NB4 (cell line): ENCODE measurements at regions not wholly inside any gene's neighbourhood (a gene's known extent, or its start where the extent isn't known, plus 50 kb on each side); places are given as distances from the start of the nearest gene placed in this dataset.

Experiments
- DNase-seq: peaks from one replicate; pipeline ENCODE4 v3.0.0; 2010; ENCODE audit warnings: low read depth
- H3K4me3 ChIP-seq: one replicate; pipeline ENCODE4 v1.5.1; 2011; ENCODE audit warnings: mild to moderate bottlenecking, low read depth, low read length, moderate library complexity
- CTCF ChIP-seq: IDR thresholded peaks from one replicate; pipeline ENCODE4 v1.5.1; 2012; ENCODE audit warnings: low read depth, low read length
- MAX ChIP-seq: IDR thresholded peaks from 2 replicates; pipeline ENCODE4 v1.6.1; 2011; ENCODE audit warnings: low read depth, low read length
- MYC ChIP-seq: IDR thresholded peaks from 2 replicates; pipeline ENCODE4 v1.6.1; 2011; ENCODE audit warnings: low read depth, low read length
- POLR2A ChIP-seq: IDR thresholded peaks from 2 replicates; pipeline ENCODE4 v1.6.1; 2011; ENCODE audit warnings: mild to moderate bottlenecking; ENCODE audit not compliant: insufficient read length; ENCODE audit errors: extremely low read depth

GRCh38 chr7:93779115-93779514, 111.4 kb downstream of the TFPI2 start:
- TF ChIP-seq MAX (no peak), POLR2A (no peak), MYC (no peak), CTCF (no peak)
- no peak overlapping the region for H3K4me3 ChIP-seq
- no peak for DNase-seq

DNA sequence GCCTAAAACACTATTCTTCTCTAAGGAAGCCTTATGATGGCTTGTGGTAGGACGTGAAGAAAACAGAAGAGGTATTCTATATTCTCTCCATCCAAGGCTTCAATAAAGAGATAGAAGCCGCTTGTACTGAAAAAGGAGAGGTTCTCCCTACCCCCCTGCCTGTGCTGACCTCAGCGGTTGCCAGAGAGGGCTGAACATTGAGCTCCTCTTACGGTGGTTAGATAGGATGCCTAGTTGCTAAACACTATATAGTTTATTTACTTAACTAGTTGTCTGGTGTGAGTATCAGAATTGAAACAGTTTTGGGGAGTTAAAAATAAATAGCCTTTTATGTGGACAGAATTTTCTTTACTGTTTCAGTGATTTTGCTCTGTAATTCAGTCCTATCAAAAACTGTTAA, 112.2 kb downstream of the TFPI2 start:
- no peak overlapping the region for H3K4me3 ChIP-seq
- TF ChIP-seq CTCF (no peak), MYC (no peak), MAX (no peak), POLR2A (no peak)
- no peak for DNase-seq

DNA sequence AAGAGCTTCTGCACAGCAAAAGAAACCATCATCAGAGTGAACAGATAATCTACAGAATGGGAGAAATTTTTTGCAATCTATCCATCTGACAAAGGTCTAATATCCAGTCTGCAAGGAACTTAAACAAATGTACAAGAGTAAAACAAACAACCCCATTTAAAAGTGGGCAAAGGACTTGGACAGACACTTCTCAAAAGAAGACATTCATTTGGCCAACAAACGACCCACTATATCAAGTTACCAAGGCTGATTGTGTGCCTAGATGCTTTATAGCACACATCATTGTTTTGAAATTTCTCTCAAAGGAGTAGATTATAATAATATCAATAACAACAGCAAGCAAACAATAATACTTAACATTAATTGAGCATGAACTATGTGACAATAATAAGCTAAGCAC, 117.1 kb downstream of the TFPI2 start:
- TF ChIP-seq MYC (no peak), CTCF (no peak), POLR2A (no peak), MAX (no peak)
- H3K4me3 ChIP-seq = no peak overlapping the region
- DNase-seq = no peak

DNA sequence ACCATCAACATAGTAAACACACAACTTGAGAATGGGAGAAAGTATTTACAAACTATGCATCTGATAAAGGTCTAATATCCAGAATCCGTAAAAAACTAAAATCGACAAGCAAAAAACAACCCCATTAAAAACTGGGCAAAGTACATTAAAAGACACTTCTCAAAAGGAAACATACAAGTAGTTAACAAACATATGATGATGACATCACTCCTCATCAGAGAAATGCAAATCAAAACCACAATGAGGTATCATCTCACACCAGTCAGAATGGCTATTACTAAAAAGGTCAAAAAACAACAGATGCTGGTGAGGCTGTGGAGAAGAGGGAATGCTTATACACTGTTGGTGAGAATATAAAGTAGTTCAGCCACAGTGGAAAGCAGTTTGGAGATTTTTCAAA, 125.1 kb downstream of the TFPI2 start:
- no peak for TF ChIP-seq CTCF
- TF ChIP-seq MAX = no peak
- TF ChIP-seq POLR2A = no peak
- no peak for TF ChIP-seq MYC
- no peak for DNase-seq
- no peak overlapping the region for H3K4me3 ChIP-seq

DNA sequence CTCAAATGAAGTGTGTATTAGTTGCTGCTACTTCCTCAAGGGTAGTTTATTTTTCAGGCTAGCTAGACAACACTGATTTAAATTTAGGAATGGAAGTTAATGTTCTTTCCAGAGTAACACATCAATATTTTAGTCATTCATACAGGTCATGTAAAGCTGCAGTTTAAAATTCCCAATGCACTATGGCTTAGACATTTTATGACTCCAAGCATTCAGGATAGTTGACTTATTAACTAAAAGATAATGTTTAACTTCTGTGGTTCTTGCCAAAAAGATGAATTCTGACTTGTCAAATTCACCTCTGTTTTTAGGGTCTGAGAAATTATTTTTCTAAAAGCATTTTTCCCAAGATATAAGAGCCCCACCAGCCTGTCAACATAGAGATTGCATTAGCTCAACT, 131.9 kb downstream of the TFPI2 start:
- TF ChIP-seq MYC (no peak), MAX (no peak), CTCF (no peak), POLR2A (no peak)

DNA sequence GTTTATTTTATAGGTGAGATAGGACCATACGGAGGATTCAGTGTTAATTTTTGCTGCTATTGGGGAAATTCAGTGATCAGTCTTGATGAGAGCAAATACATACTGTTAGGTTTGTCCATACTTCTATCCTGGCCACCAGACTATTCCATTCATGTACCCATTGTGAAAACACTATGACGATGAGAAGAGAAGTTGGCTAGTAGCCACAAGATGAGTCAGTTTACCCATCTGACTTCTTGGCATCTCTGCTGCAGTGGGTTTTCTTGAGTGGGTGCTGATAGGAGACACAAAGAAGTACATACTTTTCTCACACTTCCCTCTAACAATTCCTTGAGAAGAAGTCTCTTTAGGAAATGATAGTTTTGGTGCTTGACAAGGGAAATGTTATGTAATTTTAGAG, 133.1 kb downstream of the TFPI2 start:
- TF ChIP-seq POLR2A (no peak), CTCF (no peak), MYC (no peak), MAX (no peak)
- no peak overlapping the region for H3K4me3 ChIP-seq
- no peak for DNase-seq

More for the DNA sequence above, 131.9 kb downstream of the TFPI2 start:
- no peak for DNase-seq
- no peak overlapping the region for H3K4me3 ChIP-seq
